Lung (tissue), 11 donors: ENCODE measurements at regions not wholly inside any gene's neighbourhood (a gene's known extent, or its start where the extent isn't known, plus 50 kb on each side); places are given as distances from the start of the nearest gene placed in this dataset.

ENCODE experiments used
- ATAC-seq: fragments of 200-7000 bp; cut with Tn5 transposase; one replicate; pipeline ENCODE4 v1.9.1; 2020; ENCODE audit warnings: moderate number of reproducible peaks; ENCODE audit not compliant: insufficient read depth, low FRiP score
- DNase-seq, 3 donors: peaks; one replicate each; pipeline ENCODE4 v3.0.0-alpha.2; 2013 to 2017
- H3K27ac ChIP-seq, 2 donors: one replicate each; pipeline ENCODE4 v1.5.1; 2013; ENCODE audit warnings: mild to moderate bottlenecking in 2 of 2, moderate library complexity in 2 of 2, control low read depth in 1 of 2, inconsistent platforms in 1 of 2, low read depth in 1 of 2, low read length in 1 of 2
- H3K27me3 ChIP-seq, 3 donors: one replicate each; pipeline ENCODE4 v1.5.1; 2013; ENCODE audit warnings: low read length in 2 of 3; ENCODE audit not compliant: control insufficient read depth in 3 of 3, insufficient read depth in 3 of 3
- H3K36me3 ChIP-seq, 4 donors: one replicate each; pipeline ENCODE4 v1.5.1; 2013; ENCODE audit warnings: low read length in 4 of 4, mild to moderate bottlenecking in 1 of 4, moderate library complexity in 1 of 4; ENCODE audit not compliant: control insufficient read depth in 4 of 4, insufficient read depth in 4 of 4
- H3K4me1 ChIP-seq, 5 donors: one replicate each; pipeline ENCODE4 v1.5.1; 2013; ENCODE audit warnings: low read length in 5 of 5, mild to moderate bottlenecking in 2 of 5, moderate library complexity in 1 of 5; ENCODE audit not compliant: control insufficient read depth in 5 of 5, insufficient read depth in 5 of 5
- H3K4me3 ChIP-seq: one replicate; pipeline ENCODE4 v1.5.1; 2013; ENCODE audit warnings: mild to moderate bottlenecking, control low read depth, moderate library complexity
- H3K9ac ChIP-seq, 2 donors: one replicate each; pipeline ENCODE4 v1.5.1; 2013; ENCODE audit warnings: low read length in 2 of 2, control low read depth in 1 of 2; ENCODE audit not compliant: insufficient read depth in 1 of 2
- H3K9me3 ChIP-seq, 4 donors: one replicate each; pipeline ENCODE4 v1.5.1; 2013; ENCODE audit warnings: low read length in 3 of 4, mild to moderate bottlenecking in 1 of 4, moderate library complexity in 1 of 4; ENCODE audit not compliant: control insufficient read depth in 4 of 4, insufficient read depth in 3 of 4
- WGBS, 2 donors: extraction: QIAGEN DNeasy Blood & Tissue Kit; methylation state at CpG; one replicate each; pipeline ENCODE4 v1.1.7; 2013; 5-methylcytosine and 5-hydroxymethylcytosine counted together
- TF ChIP-seq, protein P1 (sequence below): IDR thresholded peaks from 2 replicates; pipeline ENCODE4 v1.5.1; 2012; ENCODE audit warnings: mild to moderate bottlenecking; ENCODE audit errors: control extremely low read depth, extremely low read depth
- donor health status: control.
- donor health status: control.
- donor health status: Bipolar disorder and iron deficiency.
- donor health status: healthy.
- donor health status: DM: yes; HTN: yes; CAD: no.

DNA sequence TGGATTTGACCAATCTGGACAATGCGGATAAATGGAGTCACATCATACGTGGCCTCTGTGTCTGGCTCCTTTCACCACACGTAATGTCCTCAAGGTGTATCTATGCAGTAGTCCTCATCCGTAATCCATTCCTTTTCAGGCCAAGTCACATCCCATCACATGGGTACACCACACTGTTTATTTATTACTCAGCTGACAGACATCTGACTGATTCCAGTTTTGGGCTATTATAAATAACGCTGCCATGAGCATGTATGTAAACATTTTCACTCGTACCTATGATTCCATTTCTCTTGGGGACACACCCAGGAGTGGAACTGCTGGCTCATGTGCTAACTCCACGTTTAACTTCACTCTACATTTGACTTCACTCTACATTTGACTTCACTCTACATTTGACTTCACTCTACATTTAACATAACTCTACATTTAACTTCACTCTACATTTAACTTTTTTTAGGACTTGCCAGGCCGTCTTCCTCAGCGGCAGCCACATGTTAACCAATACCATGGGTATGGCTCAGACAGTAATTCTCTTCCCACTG, 52.1 kb downstream of the SHANK2 start:
- Histone ChIP-seq H3K4me1 (peaks cover 0 to 2% (median 0%) of the 10 kb centered on the region in 5 donors), H3K9ac (no peak overlapping the region), H3K9me3 (no peaks in the 10 kb centered on the region), H3K27me3 (no peaks in the 10 kb centered on the region), H3K4me3 (no peak overlapping the region), H3K27ac (no peak overlapping the region), H3K36me3 (no peaks in the 10 kb centered on the region)
- no peak for ATAC-seq
- 83 to 87% methylated on average over 9 of the region's 9 CpGs for WGBS, 2 donors
- TF ChIP-seq, protein P1, sequence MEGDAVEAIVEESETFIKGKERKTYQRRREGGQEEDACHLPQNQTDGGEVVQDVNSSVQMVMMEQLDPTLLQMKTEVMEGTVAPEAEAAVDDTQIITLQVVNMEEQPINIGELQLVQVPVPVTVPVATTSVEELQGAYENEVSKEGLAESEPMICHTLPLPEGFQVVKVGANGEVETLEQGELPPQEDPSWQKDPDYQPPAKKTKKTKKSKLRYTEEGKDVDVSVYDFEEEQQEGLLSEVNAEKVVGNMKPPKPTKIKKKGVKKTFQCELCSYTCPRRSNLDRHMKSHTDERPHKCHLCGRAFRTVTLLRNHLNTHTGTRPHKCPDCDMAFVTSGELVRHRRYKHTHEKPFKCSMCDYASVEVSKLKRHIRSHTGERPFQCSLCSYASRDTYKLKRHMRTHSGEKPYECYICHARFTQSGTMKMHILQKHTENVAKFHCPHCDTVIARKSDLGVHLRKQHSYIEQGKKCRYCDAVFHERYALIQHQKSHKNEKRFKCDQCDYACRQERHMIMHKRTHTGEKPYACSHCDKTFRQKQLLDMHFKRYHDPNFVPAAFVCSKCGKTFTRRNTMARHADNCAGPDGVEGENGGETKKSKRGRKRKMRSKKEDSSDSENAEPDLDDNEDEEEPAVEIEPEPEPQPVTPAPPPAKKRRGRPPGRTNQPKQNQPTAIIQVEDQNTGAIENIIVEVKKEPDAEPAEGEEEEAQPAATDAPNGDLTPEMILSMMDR, result no peak
- DNase-seq, result no peak

DNA sequence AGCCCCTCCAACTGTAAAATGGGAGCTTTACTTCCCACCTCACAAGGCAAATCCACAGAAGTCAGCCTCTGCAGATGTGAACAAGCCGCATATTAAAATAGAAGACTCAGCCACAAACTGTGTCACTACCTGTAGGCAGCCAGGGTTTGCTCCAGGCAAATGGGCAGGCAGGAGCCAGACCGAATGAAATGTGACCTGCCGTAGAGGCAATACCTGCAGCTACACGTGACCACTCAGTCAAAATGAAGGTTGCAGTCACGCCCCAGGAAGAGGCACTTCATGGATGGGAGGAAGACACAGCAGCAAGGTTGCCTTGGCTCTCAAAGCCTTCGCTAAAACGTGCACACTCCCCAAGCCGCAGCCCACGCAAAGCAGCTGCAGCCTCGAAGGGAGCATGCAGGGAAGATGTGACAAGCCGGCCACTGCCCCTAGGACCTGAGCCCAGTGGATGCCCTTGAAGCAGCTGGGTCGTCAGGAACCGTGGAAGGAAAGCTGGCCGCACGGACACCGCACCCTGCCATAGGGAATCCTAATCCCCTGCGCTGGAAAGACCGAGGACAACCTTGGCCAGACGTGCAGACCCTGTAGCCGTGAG, 53.1 kb downstream of the SHANK2 start:
- DNase-seq (no peak), ATAC-seq (no peak)
- Histone ChIP-seq H3K36me3 (no peaks in the 10 kb centered on the region), H3K27ac (no peak overlapping the region), H3K4me1 (no peaks in the 10 kb centered on the region), H3K4me3 (no peak overlapping the region), H3K9me3 (no peaks in the 10 kb centered on the region), H3K27me3 (no peaks in the 10 kb centered on the region), H3K9ac (no peak overlapping the region)
- 86 to 90% methylated on average over 20 of the region's 20 CpGs for WGBS, 2 donors
- TF ChIP-seq, protein P1, result no peak

DNA sequence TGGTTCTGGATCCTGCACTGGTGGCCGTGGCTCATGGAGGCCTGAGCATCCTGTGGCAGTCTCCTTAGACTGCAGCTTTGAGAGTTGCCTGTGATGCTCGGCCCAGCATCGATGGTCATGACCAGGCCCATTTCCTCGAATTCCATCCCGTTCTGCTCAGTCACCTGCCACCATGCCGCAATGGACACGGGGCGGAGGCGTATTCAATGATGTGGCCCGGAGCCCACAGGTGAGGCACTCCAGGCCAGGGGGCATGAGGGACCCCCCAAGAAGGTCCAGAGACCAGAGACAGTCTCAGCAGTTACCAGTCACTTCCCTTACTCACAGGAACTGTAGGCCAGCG, 53.6 kb downstream of the SHANK2 start:
- Histone ChIP-seq H3K4me1 (no peaks in the 10 kb centered on the region), H3K9ac (no peak overlapping the region), H3K27ac (no peak overlapping the region), H3K4me3 (no peak overlapping the region), H3K27me3 (no peaks in the 10 kb centered on the region), H3K9me3 (no peaks in the 10 kb centered on the region), H3K36me3 (no peaks in the 10 kb centered on the region)
- DNase-seq, result no peak
- ATAC-seq, result no peak
- TF ChIP-seq, protein P1, result no peak
- WGBS, 2 donors, result 93 to 95% methylated on average over 11 of the region's 11 CpGs
